ENCODE measurements at regions not wholly inside any gene's neighbourhood (a gene's known extent, or its start where the extent isn't known, plus 50 kb on each side); places are given as distances from the start of the nearest gene placed in this dataset.

- no peak for TF ChIP-seq ZNF302 (CRISPR knock-in tag; IDR thresholded peaks at IDR 0.05)
- no peak for TF ChIP-seq PBX3 (IDR thresholded peaks at IDR 0.05)
- no peak for TF ChIP-seq SMC3 (IDR thresholded peaks at IDR 0.05)
- TF ChIP-seq MYC (IDR thresholded peaks at IDR 0.05; ENCODE audit: borderline replicate concordance, low read length): no peak
- no peak for TF ChIP-seq CTCF (IDR thresholded peaks at IDR 0.05)
- no peak for TF ChIP-seq RCOR1 (IDR thresholded peaks at IDR 0.05; ENCODE audit: low read depth, low read length)
- TF ChIP-seq POLR2A (IDR thresholded peaks at IDR 0.05; ENCODE audit: low read length): no peak
- no peak for TF ChIP-seq CHD2 (IDR thresholded peaks at IDR 0.05; ENCODE audit: low read length, partially characterized antibody)
- no peak for TF ChIP-seq ZSCAN20 (CRISPR knock-in tag; IDR thresholded peaks at IDR 0.05)
- no peak for TF ChIP-seq CEBPB (IDR thresholded peaks at IDR 0.05)
These were observed 98.9 kb upstream of the DPYD start for GRCh38 chr1:98019747-98020146.
